ENCODE measurements at regions not wholly inside any gene's neighbourhood (a gene's known extent, or its start where the extent isn't known, plus 50 kb on each side); places are given as distances from the start of the nearest gene placed in this dataset.

DNA sequence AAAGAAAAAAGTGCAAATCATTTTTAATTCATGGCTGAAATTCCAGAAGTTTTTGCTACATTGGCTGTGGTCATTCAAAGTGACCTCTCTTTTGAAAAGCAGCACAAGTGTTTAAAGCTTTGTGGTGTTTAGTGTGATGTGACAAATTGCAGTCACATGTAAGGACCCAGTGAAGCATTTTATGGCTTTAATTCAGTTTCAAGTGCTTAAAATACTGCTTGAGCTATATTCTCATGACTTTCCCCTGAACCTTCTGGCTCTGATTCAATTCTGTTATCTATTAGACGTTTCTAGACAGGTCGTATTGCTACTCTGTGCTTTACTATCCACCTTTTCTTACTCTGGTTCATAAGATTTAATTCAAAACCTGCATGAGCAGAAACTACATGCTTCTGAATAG is 105.8 kb downstream of the FAT4 start:
- Histone ChIP-seq H3K27me3 (ENCODE audit: control insufficient read depth in 4 of 4, insufficient read depth in 4 of 4, low read length in 3 of 4) (no peaks in the 10 kb centered on the region), H3K9me3 (ENCODE audit: control insufficient read depth in 4 of 4, low read length in 3 of 4) (no peaks in the 10 kb centered on the region), H3K4me1 (ENCODE audit: control insufficient read depth in 4 of 4, insufficient read depth in 4 of 4, low read length in 3 of 4) (no peaks in the 10 kb centered on the region), H3K9ac (ENCODE audit: low read depth in 1 of 2, low read length in 2 of 2) (no peak overlapping the region), H3K27ac (ENCODE audit: low read depth in 1 of 2, low read length in 2 of 2) (no peak overlapping the region), H3K36me3 (ENCODE audit: control insufficient read depth in 4 of 4, insufficient read depth in 3 of 4, low read depth in 1 of 4, low read length in 3 of 4) (peaks cover 0 to 1% (median 0%) of the 10 kb centered on the region in 4 donors), H3K4me3 (ENCODE audit: low read depth in 1 of 3, low read length in 3 of 3) (no peak overlapping the region)
- no peak for DNase-seq (ENCODE audit: low spot score)
- TF ChIP-seq YY1 (IDR thresholded peaks at IDR 0.05) (no peak), GABPA (IDR thresholded peaks at IDR 0.05 in 1 of 2, conservative IDR thresholded peaks at IDR 0.05 in 1 of 2) (no peak), NR2F2 (IDR thresholded peaks at IDR 0.05) (no peak), JUND (IDR thresholded peaks at IDR 0.05) (no peak), EGR1 (IDR thresholded peaks at IDR 0.05; ENCODE audit: low read depth in 2 of 2) (no peak), HNF4G (IDR thresholded peaks at IDR 0.05) (no peak), TAF1 (conservative IDR thresholded peaks at IDR 0.05) (no peak), RXRA (IDR thresholded peaks at IDR 0.05) (no peak), HNF4A (conservative IDR thresholded peaks at IDR 0.05) (no peak), FOXA1 (IDR thresholded peaks at IDR 0.05) (no peak)
- TF ChIP-seq, protein P1, sequence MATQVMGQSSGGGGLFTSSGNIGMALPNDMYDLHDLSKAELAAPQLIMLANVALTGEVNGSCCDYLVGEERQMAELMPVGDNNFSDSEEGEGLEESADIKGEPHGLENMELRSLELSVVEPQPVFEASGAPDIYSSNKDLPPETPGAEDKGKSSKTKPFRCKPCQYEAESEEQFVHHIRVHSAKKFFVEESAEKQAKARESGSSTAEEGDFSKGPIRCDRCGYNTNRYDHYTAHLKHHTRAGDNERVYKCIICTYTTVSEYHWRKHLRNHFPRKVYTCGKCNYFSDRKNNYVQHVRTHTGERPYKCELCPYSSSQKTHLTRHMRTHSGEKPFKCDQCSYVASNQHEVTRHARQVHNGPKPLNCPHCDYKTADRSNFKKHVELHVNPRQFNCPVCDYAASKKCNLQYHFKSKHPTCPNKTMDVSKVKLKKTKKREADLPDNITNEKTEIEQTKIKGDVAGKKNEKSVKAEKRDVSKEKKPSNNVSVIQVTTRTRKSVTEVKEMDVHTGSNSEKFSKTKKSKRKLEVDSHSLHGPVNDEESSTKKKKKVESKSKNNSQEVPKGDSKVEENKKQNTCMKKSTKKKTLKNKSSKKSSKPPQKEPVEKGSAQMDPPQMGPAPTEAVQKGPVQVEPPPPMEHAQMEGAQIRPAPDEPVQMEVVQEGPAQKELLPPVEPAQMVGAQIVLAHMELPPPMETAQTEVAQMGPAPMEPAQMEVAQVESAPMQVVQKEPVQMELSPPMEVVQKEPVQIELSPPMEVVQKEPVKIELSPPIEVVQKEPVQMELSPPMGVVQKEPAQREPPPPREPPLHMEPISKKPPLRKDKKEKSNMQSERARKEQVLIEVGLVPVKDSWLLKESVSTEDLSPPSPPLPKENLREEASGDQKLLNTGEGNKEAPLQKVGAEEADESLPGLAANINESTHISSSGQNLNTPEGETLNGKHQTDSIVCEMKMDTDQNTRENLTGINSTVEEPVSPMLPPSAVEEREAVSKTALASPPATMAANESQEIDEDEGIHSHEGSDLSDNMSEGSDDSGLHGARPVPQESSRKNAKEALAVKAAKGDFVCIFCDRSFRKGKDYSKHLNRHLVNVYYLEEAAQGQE (IDR thresholded peaks at IDR 0.05), result no peak
- WGBS, result 44% methylated on average over 2 of the region's 2 CpGs

DNA sequence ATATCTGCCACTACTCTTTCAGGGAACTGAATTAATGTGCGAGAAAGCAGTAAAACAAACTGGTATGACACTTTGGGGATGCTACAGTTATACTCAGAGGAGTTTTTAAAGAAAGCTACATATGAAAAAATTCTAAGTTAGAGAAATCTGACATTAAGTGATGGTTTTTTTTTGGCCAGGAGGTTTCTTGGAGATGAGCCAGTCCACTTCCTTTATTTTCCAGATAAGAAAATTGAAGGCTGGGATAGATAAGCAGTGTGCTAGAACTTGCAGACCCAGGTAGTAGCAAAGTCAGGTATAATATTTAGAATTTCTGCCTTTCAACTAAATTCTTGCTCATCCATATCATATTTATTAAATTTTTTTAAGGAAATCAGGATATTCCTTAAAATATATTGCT is 106.8 kb downstream of the FAT4 start:
- Histone ChIP-seq H3K4me3 (ENCODE audit: low read depth in 1 of 3, low read length in 3 of 3) (no peak overlapping the region), H3K36me3 (ENCODE audit: control insufficient read depth in 4 of 4, insufficient read depth in 3 of 4, low read depth in 1 of 4, low read length in 3 of 4) (no peaks in the 10 kb centered on the region), H3K9ac (ENCODE audit: low read depth in 1 of 2, low read length in 2 of 2) (no peak overlapping the region), H3K27ac (ENCODE audit: low read depth in 1 of 2, low read length in 2 of 2) (no peak overlapping the region), H3K4me1 (ENCODE audit: control insufficient read depth in 4 of 4, insufficient read depth in 4 of 4, low read length in 3 of 4) (no peaks in the 10 kb centered on the region), H3K27me3 (ENCODE audit: control insufficient read depth in 4 of 4, insufficient read depth in 4 of 4, low read length in 3 of 4) (no peaks in the 10 kb centered on the region), H3K9me3 (ENCODE audit: control insufficient read depth in 4 of 4, low read length in 3 of 4) (no peaks in the 10 kb centered on the region)
- DNase-seq (ENCODE audit: low spot score), result no peak
- TF ChIP-seq, protein P2, sequence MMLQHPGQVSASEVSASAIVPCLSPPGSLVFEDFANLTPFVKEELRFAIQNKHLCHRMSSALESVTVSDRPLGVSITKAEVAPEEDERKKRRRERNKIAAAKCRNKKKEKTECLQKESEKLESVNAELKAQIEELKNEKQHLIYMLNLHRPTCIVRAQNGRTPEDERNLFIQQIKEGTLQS (IDR thresholded peaks at IDR 0.05), result no peak
- TF ChIP-seq RAD21 (IDR thresholded peaks at IDR 0.05) (no peak), GABPA (IDR thresholded peaks at IDR 0.05 in 1 of 2, conservative IDR thresholded peaks at IDR 0.05 in 1 of 2) (no peak), FOXA1 (IDR thresholded peaks at IDR 0.05) (no peak), HNF4A (conservative IDR thresholded peaks at IDR 0.05) (no peak), TAF1 (conservative IDR thresholded peaks at IDR 0.05) (no peak), HNF4G (IDR thresholded peaks at IDR 0.05) (no peak), SP1 (IDR thresholded peaks at IDR 0.05) (no peak), YY1 (IDR thresholded peaks at IDR 0.05) (no peak), RXRA (IDR thresholded peaks at IDR 0.05) (no peak), FOXA2 (IDR thresholded peaks at IDR 0.05) (no peak), EGR1 (IDR thresholded peaks at IDR 0.05; ENCODE audit: low read depth in 2 of 2) (no peak), JUND (IDR thresholded peaks at IDR 0.05) (no peak), NR2F2 (IDR thresholded peaks at IDR 0.05) (no peak)
- TF ChIP-seq, protein P3, sequence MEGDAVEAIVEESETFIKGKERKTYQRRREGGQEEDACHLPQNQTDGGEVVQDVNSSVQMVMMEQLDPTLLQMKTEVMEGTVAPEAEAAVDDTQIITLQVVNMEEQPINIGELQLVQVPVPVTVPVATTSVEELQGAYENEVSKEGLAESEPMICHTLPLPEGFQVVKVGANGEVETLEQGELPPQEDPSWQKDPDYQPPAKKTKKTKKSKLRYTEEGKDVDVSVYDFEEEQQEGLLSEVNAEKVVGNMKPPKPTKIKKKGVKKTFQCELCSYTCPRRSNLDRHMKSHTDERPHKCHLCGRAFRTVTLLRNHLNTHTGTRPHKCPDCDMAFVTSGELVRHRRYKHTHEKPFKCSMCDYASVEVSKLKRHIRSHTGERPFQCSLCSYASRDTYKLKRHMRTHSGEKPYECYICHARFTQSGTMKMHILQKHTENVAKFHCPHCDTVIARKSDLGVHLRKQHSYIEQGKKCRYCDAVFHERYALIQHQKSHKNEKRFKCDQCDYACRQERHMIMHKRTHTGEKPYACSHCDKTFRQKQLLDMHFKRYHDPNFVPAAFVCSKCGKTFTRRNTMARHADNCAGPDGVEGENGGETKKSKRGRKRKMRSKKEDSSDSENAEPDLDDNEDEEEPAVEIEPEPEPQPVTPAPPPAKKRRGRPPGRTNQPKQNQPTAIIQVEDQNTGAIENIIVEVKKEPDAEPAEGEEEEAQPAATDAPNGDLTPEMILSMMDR (IDR thresholded peaks at IDR 0.05; ENCODE audit: low read depth, low read length, missing input control), result no peak
- TF ChIP-seq, protein P4, sequence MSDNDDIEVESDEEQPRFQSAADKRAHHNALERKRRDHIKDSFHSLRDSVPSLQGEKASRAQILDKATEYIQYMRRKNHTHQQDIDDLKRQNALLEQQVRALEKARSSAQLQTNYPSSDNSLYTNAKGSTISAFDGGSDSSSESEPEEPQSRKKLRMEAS (IDR thresholded peaks at IDR 0.05), result no peak
- TF ChIP-seq, protein P5, sequence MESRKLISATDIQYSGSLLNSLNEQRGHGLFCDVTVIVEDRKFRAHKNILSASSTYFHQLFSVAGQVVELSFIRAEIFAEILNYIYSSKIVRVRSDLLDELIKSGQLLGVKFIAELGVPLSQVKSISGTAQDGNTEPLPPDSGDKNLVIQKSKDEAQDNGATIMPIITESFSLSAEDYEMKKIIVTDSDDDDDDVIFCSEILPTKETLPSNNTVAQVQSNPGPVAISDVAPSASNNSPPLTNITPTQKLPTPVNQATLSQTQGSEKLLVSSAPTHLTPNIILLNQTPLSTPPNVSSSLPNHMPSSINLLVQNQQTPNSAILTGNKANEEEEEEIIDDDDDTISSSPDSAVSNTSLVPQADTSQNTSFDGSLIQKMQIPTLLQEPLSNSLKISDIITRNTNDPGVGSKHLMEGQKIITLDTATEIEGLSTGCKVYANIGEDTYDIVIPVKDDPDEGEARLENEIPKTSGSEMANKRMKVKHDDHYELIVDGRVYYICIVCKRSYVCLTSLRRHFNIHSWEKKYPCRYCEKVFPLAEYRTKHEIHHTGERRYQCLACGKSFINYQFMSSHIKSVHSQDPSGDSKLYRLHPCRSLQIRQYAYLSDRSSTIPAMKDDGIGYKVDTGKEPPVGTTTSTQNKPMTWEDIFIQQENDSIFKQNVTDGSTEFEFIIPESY (IDR thresholded peaks at IDR 0.05), result no peak
- TF ChIP-seq, protein P1 (IDR thresholded peaks at IDR 0.05), result no peak
- WGBS, result 82% methylated on average over 1 of the region's 1 CpG
